Activated CD4-positive, alpha-beta T cell treated with anti-CD3 and anti-CD28 coated beads, Interleukin-2, amount 50 U/mL, for 24 hours (primary cell): ENCODE measurements at regions not wholly inside any gene's neighbourhood (a gene's known extent, or its start where the extent isn't known, plus 50 kb on each side); places are given as distances from the start of the nearest gene placed in this dataset.
"Not testable (repeated sequence)": the region's sequence is repeated elsewhere in the genome, so short reads cannot be mapped to it uniquely, and the experiment has no call there.

Source experiments
- DNase-seq, 2 donors: peaks; one replicate each; pipeline ENCODE4 v3.0.0-alpha.2; 2020; ENCODE audit warnings: low read depth in 1 of 2, low spot score in 1 of 2

GRCh38 chr11:134734141-134734845 is 322.3 kb upstream of the B3GAT1 start:
- DNase-seq: no peak

- DNase-seq: no peak
These were observed 321.6 kb upstream of the B3GAT1 start for GRCh38 chr11:134733646-134734045.

- DNase-seq: no peak
These were observed 319.3 kb upstream of the B3GAT1 start for GRCh38 chr11:134731213-134731961.

GRCh38 chr11:134730561-134731212 is 318.6 kb upstream of the B3GAT1 start:
- no peak for DNase-seq

GRCh38 chr11:134730101-134730500 is 318.1 kb upstream of the B3GAT1 start:
- DNase-seq: no peak

GRCh38 chr11:134728186-134728585 is 316.1 kb upstream of the B3GAT1 start:
- DNase-seq: no peak

- DNase-seq: no peak
These were observed 315.6 kb upstream of the B3GAT1 start for GRCh38 chr11:134727636-134728035.

GRCh38 chr11:134727204-134727603 is 315.2 kb upstream of the B3GAT1 start:
- no peak for DNase-seq

GRCh38 chr11:134725716-134726639 is 313.9 kb upstream of the B3GAT1 start:
- DNase-seq: no peak

- DNase-seq: no peak
These were observed 313.2 kb upstream of the B3GAT1 start for GRCh38 chr11:134725211-134725610.

GRCh38 chr11:134724779-134725140 is 312.7 kb upstream of the B3GAT1 start:
- DNase-seq: no peak

GRCh38 chr11:134724106-134724778 is 312.2 kb upstream of the B3GAT1 start:
- no peak for DNase-seq

- DNase-seq: not testable (repeated sequence)
These were observed 308.6 kb upstream of the B3GAT1 start for GRCh38 chr11:134720691-134721070.

- not testable (repeated sequence) for DNase-seq
These were observed 308.1 kb upstream of the B3GAT1 start for GRCh38 chr11:134719940-134720690.

- no peak for DNase-seq
These were observed 307.4 kb upstream of the B3GAT1 start for GRCh38 chr11:134719397-134719796.

- no peak for DNase-seq
These were observed 304.5 kb upstream of the B3GAT1 start for GRCh38 chr11:134716582-134716981.

- DNase-seq: no peak
These were observed 302.1 kb upstream of the B3GAT1 start for GRCh38 chr11:134714021-134714656.

GRCh38 chr11:134712228-134713145 is 300.4 kb upstream of the B3GAT1 start:
- DNase-seq: no peak
